ENCODE measurements at regions not wholly inside any gene's neighbourhood (a gene's known extent, or its start where the extent isn't known, plus 50 kb on each side); places are given as distances from the start of the nearest gene placed in this dataset.
"Not testable (repeated sequence)": the region's sequence is repeated elsewhere in the genome, so short reads cannot be mapped to it uniquely, and the experiment has no call there.

GRCh38 chrX:142661696-142662095, 364.0 kb upstream of the SPANXN4 start:
- intact Hi-C loops (cut with DNase I) = no loop called here
- DNase-seq = no peak
- H3K36me3 ChIP-seq = no peaks in the 10 kb centered on the region
- H3K27ac ChIP-seq = no peak overlapping the region
- H3K4me1 ChIP-seq = no peaks in the 10 kb centered on the region
- no peaks in the 10 kb centered on the region for H3K9me3 ChIP-seq
- TF ChIP-seq, protein P1, sequence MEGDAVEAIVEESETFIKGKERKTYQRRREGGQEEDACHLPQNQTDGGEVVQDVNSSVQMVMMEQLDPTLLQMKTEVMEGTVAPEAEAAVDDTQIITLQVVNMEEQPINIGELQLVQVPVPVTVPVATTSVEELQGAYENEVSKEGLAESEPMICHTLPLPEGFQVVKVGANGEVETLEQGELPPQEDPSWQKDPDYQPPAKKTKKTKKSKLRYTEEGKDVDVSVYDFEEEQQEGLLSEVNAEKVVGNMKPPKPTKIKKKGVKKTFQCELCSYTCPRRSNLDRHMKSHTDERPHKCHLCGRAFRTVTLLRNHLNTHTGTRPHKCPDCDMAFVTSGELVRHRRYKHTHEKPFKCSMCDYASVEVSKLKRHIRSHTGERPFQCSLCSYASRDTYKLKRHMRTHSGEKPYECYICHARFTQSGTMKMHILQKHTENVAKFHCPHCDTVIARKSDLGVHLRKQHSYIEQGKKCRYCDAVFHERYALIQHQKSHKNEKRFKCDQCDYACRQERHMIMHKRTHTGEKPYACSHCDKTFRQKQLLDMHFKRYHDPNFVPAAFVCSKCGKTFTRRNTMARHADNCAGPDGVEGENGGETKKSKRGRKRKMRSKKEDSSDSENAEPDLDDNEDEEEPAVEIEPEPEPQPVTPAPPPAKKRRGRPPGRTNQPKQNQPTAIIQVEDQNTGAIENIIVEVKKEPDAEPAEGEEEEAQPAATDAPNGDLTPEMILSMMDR (IDR thresholded peaks at IDR 0.05) = no peak
- H3K27me3 ChIP-seq (ENCODE audit: low read depth) = no peaks in the 10 kb centered on the region
- no peak for ATAC-seq
- H3K4me3 ChIP-seq = no peak overlapping the region

GRCh38 chrX:142655507-142655906, 370.2 kb upstream of the SPANXN4 start:
- H3K27ac ChIP-seq = no peak overlapping the region
- TF ChIP-seq, protein P1 (IDR thresholded peaks at IDR 0.05) = no peak
- no peaks in the 10 kb centered on the region for H3K9me3 ChIP-seq
- H3K4me3 ChIP-seq = no peak overlapping the region
- intact Hi-C loops (cut with DNase I) = no loop called here
- ATAC-seq (no peak), DNase-seq (no peak)
- H3K27me3 ChIP-seq (ENCODE audit: low read depth) = no peaks in the 10 kb centered on the region
- no peaks in the 10 kb centered on the region for H3K36me3 ChIP-seq
- H3K4me1 ChIP-seq = no peaks in the 10 kb centered on the region

- H3K27ac ChIP-seq = no peak overlapping the region
- TF ChIP-seq, protein P1 (IDR thresholded peaks at IDR 0.05) = no peak
- no peaks in the 10 kb centered on the region for H3K27me3 ChIP-seq (ENCODE audit: low read depth)
- DNase-seq (no peak), ATAC-seq (no peak)
- H3K9me3 ChIP-seq = no peaks in the 10 kb centered on the region
- intact Hi-C loops (cut with DNase I) = no loop called here
- no peaks in the 10 kb centered on the region for H3K36me3 ChIP-seq
- H3K4me3 ChIP-seq = no peak overlapping the region
- H3K4me1 ChIP-seq = no peaks in the 10 kb centered on the region
Measured at GRCh38 chrX:142637206-142637605, 388.5 kb upstream of the SPANXN4 start.

DNA sequence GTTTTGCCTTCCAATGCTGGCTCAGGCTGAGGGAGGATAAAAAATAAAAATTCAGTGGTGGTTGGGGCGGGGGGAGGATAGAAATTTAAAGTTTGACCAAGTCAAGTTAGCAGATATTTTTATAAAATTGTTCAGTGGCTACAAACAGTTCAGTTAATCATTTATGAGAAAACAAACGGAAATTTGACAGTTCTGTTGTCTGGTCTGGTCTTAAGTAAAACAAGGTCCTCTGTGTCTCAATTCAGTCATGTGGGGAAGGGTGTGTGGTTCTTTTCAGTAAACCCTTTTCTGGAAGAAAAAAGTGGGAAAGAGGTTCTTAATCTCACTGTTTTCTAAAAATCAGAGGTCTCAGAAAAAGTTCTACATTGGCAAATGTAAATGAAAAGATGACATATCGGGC, 409.1 kb upstream of the SPANXN4 start:
- TF ChIP-seq, protein P1 (IDR thresholded peaks at IDR 0.05) = no peak
- DNase-seq (no peak), ATAC-seq (no peak)
- intact Hi-C loops (cut with DNase I) = no loop called here
- Histone ChIP-seq H3K36me3 (no peaks in the 10 kb centered on the region), H3K27me3 (ENCODE audit: low read depth) (no peaks in the 10 kb centered on the region), H3K4me3 (no peak overlapping the region), H3K27ac (no peak overlapping the region), H3K9me3 (no peaks in the 10 kb centered on the region), H3K4me1 (no peaks in the 10 kb centered on the region)

GRCh38 chrX:142613403-142613802, 408.3 kb upstream of the MAGEC2 start:
- Histone ChIP-seq H3K27me3 (ENCODE audit: low read depth) (no peaks in the 10 kb centered on the region), H3K4me1 (no peaks in the 10 kb centered on the region)
- ATAC-seq = no peak

GRCh38 chrX:142606629-142607028, 401.5 kb upstream of the MAGEC2 start:
- DNase-seq; H3K27ac ChIP-seq; intact Hi-C loops (cut with DNase I); ATAC-seq; H3K36me3 ChIP-seq; H3K27me3 ChIP-seq (ENCODE audit: low read depth); H3K4me3 ChIP-seq; H3K9me3 ChIP-seq; H3K4me1 ChIP-seq: not testable (repeated sequence)

More at GRCh38 chrX:142613403-142613802, 408.3 kb upstream of the MAGEC2 start:
- DNase-seq = no peak
- TF ChIP-seq, protein P1 (IDR thresholded peaks at IDR 0.05) = no peak
- Histone ChIP-seq H3K9me3 (no peaks in the 10 kb centered on the region), H3K27ac (no peak overlapping the region), H3K4me3 (no peak overlapping the region), H3K36me3 (no peaks in the 10 kb centered on the region)
- intact Hi-C loops (cut with DNase I) = no loop called here
